HCT116 (cell line): ENCODE measurements at regions not wholly inside any gene's neighbourhood (a gene's known extent, or its start where the extent isn't known, plus 50 kb on each side); places are given as distances from the start of the nearest gene placed in this dataset.

ENCODE experiments used
- ATAC-seq: fragments of 200-7000 bp; cut with Tn5 transposase; 2 replicates; pipeline ENCODE4 v1.9.1; 2020; ENCODE audit warnings: mild to moderate bottlenecking, moderate library complexity
- BruUV-seq: library from RNA; stranded (reverse); fragments of 400-500 nt; replicated peaks from 2 replicates; lab custom pipeline; 2021; lab: Mats Ljungman, UMichigan
- CTCF ChIA-PET: fragments of 300-600 bp; sonication (Branson Sonifier 250); formaldehyde crosslinking; loops from one replicate; lab custom pipeline; 2021; ENCODE audit warnings: antibody characterized with exemption; lab: Charles Lee
- POLR2A ChIA-PET: fragments of 300-600, 350-600 bp; sonication (Branson Sonifier 250); formaldehyde crosslinking; loops from one replicate; lab custom pipeline; 2021; ENCODE audit warnings: antibody characterized with exemption; lab: Charles Lee
- RAD21 ChIA-PET, 2 experiments: fragments of 300-600 bp; sonication (Branson Sonifier 250); formaldehyde crosslinking; loops; one replicate each; lab custom pipeline; 2023; ENCODE audit warnings: low total read pairs in 2 of 2; ENCODE audit not compliant: uncharacterized antibody in 2 of 2, unreplicated experiment in 2 of 2, low non-redundant PET in 1 of 2; lab: Charles Lee
- DNase-seq: peaks from one replicate; pipeline ENCODE4 v3.0.0-alpha.2; 2010; ENCODE audit warnings: low read depth, low spot score
- H2AFZ ChIP-seq: fragments of 200-600 bp; shearing (Covaris generic), sonication (generic); 2 replicates; pipeline ENCODE4 v1.6.1; 2017; ENCODE audit warnings: low read depth, mixed run types, mixed read lengths, antibody characterized with exemption, low read length; ENCODE audit not compliant: poor library complexity, severe bottlenecking
- H3K27ac ChIP-seq: 2 replicates; pipeline ENCODE4 v1.5.1; 2012; ENCODE audit warnings: low read depth, low read length
- H3K27me3 ChIP-seq: fragments of 200-600 bp; sonication (generic); 2 replicates; pipeline ENCODE4 v1.6.1; 2016; ENCODE audit warnings: mixed run types, low read length, mixed read lengths; ENCODE audit not compliant: insufficient read depth
- H3K36me3 ChIP-seq, 2 experiments: fragments of 200-500 bp in 1 of 2; fragments of 200-600 bp in 1 of 2; sonication (Bioruptor generic) in 1 of 2; sonication (generic) in 1 of 2; 2 replicates each; pipeline versions ENCODE4 v1.5.1 to v1.6.1; 2014 to 2016; ENCODE audit warnings: low read length in 2 of 2, inconsistent platforms in 1 of 2, mixed read lengths in 1 of 2, mixed run types in 1 of 2; ENCODE audit not compliant: insufficient read depth in 2 of 2, control insufficient read depth in 1 of 2
- H3K4me1 ChIP-seq, 2 experiments: fragments of 200-600 bp in 1 of 2; sonication (generic) in 1 of 2; 2 replicates each; pipeline versions ENCODE4 v1.5.1 to v1.6.1; 2012 to 2017; ENCODE audit warnings: low read length in 2 of 2, inconsistent platforms in 1 of 2, mild to moderate bottlenecking in 1 of 2, mixed read lengths in 1 of 2, mixed run types in 1 of 2, moderate library complexity in 1 of 2; ENCODE audit not compliant: insufficient read depth in 2 of 2, control insufficient read depth in 1 of 2
- H3K4me2 ChIP-seq: fragments of 200-600 bp; sonication (generic); 2 replicates; pipeline ENCODE4 v1.6.1; 2017; ENCODE audit warnings: mixed run types, low read length, mixed read lengths
- H3K4me3 ChIP-seq, 2 experiments: fragments of 200-600 bp in 1 of 2; sonication (generic) in 1 of 2; replicated peaks in 1 of 2; 2 replicates each; pipeline ENCODE4 v1.5.1; 2011 to 2016; ENCODE audit warnings: low read length in 2 of 2, control low read depth in 1 of 2, low read depth in 1 of 2, mild to moderate bottlenecking in 1 of 2, mixed read lengths in 1 of 2, mixed run types in 1 of 2
- H3K79me2 ChIP-seq: fragments of 200-600 bp; sonication (generic); 2 replicates; pipeline ENCODE4 v1.6.1; 2017; ENCODE audit warnings: mild to moderate bottlenecking, mixed run types, low read length, moderate library complexity, mixed read lengths; ENCODE audit not compliant: insufficient read depth
- H3K9ac ChIP-seq: fragments of 200-600 bp; sonication (generic); 2 replicates; pipeline ENCODE4 v1.6.1; 2016; ENCODE audit warnings: low read length, mixed read lengths
- H3K9me2 ChIP-seq: fragments of 200-600 bp; sonication (generic), shearing (Covaris generic); 2 replicates; pipeline ENCODE4 v1.6.1; 2017; ENCODE audit warnings: mixed run types, mild to moderate bottlenecking, moderate library complexity; ENCODE audit not compliant: insufficient read depth
- H3K9me3 ChIP-seq, 2 experiments: fragments of 200-500 bp in 1 of 2; fragments of 200-600 bp in 1 of 2; sonication (Bioruptor generic) in 1 of 2; sonication (generic) in 1 of 2; 2 replicates each; pipeline ENCODE4 v1.6.1; 2014 to 2017; ENCODE audit warnings: low read length in 2 of 2, mixed read lengths in 2 of 2, inconsistent platforms in 1 of 2, low read depth in 1 of 2, mild to moderate bottlenecking in 1 of 2, mixed run types in 1 of 2, moderate library complexity in 1 of 2; ENCODE audit not compliant: control insufficient read depth in 1 of 2, insufficient read depth in 1 of 2
- H4K20me1 ChIP-seq: fragments of 200-600 bp; sonication (generic), shearing (Covaris generic); 2 replicates; pipeline ENCODE4 v1.6.1; 2017; ENCODE audit warnings: mixed run types, mild to moderate bottlenecking, moderate library complexity; ENCODE audit not compliant: insufficient read depth
- EGR1 ChIP-seq: IDR thresholded peaks from 2 replicates; pipeline ENCODE4 v1.6.1; 2012; ENCODE audit warnings: low read depth
- EZH2 ChIP-seq: fragments of 200-600 bp; sonication (generic); IDR thresholded peaks from 2 replicates; pipeline ENCODE4 v1.6.1; 2017; ENCODE audit warnings: antibody characterized with exemption, mixed run types
- EZH2phosphoT487 ChIP-seq: fragments of 200-600 bp; IDR thresholded peaks from 2 replicates; pipeline ENCODE4 v1.6.1; 2018; ENCODE audit warnings: antibody characterized with exemption, borderline replicate concordance
- YY1 ChIP-seq: IDR thresholded peaks from 2 replicates; pipeline ENCODE4 v1.6.1; 2011; ENCODE audit warnings: low read length, low read depth, moderate library complexity, mild to moderate bottlenecking; ENCODE audit not compliant: insufficient replicate concordance; ENCODE audit errors: extremely low read depth
- intact Hi-C: fragments of 100-400 bp; cut with micrococcal nuclease; formaldehyde crosslinking; loops from 2 replicates; pipeline ENCODE4 v1.10.0; 2022
- TF ChIP-seq, protein P1 (sequence below): IDR thresholded peaks from 2 replicates; pipeline ENCODE4 v1.6.1; 2012; ENCODE audit warnings: low read depth
- TF ChIP-seq, protein P2 (sequence below): IDR thresholded peaks from 2 replicates; pipeline ENCODE4 v1.6.1; 2012

DNA sequence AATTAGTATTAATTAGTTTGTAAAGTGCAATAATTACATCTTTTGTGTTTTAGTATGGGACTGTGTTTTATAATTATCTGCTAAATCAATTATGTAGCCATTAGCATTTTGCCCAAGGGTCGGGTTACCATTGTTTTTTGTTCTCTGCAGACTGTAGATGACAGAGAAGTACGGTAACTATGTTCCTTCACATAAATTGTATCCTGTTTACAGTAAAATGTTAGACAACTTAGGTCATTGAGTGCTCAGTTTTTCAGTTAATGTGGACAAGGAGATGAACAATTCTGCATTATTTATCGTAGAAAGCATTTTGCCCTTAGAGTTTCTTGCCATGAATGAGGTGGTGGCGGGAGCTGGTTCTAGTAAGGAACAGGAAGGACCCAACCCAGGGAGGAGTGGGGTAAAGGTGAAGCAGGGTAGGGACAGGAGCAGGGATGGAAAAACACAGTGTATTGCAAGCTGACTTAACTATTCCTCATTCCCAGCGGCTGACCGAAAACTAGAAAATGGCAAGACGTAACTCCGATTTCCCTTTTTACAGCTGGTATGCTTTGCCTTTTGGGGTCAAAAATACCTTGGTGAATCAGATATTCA, 243.7 kb upstream of the SLC24A2 start:
- intact Hi-C loops = no loop called here
- CTCF ChIA-PET = no interaction called here

More for the DNA sequence above, 243.7 kb upstream of the SLC24A2 start:
- H3K9me3 ChIP-seq = no peaks in the 10 kb centered on the region
- POLR2A ChIA-PET = no interaction called here
- no peaks in the 10 kb centered on the region for H4K20me1 ChIP-seq
- ATAC-seq (no peak), DNase-seq (no peak)
- no peak overlapping the region for H3K27ac ChIP-seq
- no peak overlapping the region for H3K9ac ChIP-seq
- H3K36me3 ChIP-seq = no peaks in the 10 kb centered on the region
- H3K4me1 ChIP-seq = no peaks in the 10 kb centered on the region
- H3K4me3 ChIP-seq = no peak overlapping the region
- no peak overlapping the region for H2AFZ ChIP-seq
- RAD21 ChIA-PET = interaction anchor here in 1 of 2 experiments (0.5 kb wide), 1 partner anchor 652 kb away, joined by 3 read pairs; the partner anchor contains the start of gene FOCAD
- no peak for TF ChIP-seq YY1
- no peak for TF ChIP-seq EZH2
- no peak for TF ChIP-seq EGR1
- no peak for TF ChIP-seq EZH2phosphoT487
- TF ChIP-seq, protein P1, sequence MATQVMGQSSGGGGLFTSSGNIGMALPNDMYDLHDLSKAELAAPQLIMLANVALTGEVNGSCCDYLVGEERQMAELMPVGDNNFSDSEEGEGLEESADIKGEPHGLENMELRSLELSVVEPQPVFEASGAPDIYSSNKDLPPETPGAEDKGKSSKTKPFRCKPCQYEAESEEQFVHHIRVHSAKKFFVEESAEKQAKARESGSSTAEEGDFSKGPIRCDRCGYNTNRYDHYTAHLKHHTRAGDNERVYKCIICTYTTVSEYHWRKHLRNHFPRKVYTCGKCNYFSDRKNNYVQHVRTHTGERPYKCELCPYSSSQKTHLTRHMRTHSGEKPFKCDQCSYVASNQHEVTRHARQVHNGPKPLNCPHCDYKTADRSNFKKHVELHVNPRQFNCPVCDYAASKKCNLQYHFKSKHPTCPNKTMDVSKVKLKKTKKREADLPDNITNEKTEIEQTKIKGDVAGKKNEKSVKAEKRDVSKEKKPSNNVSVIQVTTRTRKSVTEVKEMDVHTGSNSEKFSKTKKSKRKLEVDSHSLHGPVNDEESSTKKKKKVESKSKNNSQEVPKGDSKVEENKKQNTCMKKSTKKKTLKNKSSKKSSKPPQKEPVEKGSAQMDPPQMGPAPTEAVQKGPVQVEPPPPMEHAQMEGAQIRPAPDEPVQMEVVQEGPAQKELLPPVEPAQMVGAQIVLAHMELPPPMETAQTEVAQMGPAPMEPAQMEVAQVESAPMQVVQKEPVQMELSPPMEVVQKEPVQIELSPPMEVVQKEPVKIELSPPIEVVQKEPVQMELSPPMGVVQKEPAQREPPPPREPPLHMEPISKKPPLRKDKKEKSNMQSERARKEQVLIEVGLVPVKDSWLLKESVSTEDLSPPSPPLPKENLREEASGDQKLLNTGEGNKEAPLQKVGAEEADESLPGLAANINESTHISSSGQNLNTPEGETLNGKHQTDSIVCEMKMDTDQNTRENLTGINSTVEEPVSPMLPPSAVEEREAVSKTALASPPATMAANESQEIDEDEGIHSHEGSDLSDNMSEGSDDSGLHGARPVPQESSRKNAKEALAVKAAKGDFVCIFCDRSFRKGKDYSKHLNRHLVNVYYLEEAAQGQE = no peak
- TF ChIP-seq, protein P2, sequence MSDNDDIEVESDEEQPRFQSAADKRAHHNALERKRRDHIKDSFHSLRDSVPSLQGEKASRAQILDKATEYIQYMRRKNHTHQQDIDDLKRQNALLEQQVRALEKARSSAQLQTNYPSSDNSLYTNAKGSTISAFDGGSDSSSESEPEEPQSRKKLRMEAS = no peak
- no peak overlapping the region for H3K4me2 ChIP-seq
- BruUV-seq = no TSS peak
- peaks cover 17% of the 10 kb centered on the region for H3K27me3 ChIP-seq
- H3K79me2 ChIP-seq = no peaks in the 10 kb centered on the region
- H3K9me2 ChIP-seq = no peaks in the 10 kb centered on the region
